ENCODE measurements at regions not wholly inside any gene's neighbourhood (a gene's known extent, or its start where the extent isn't known, plus 50 kb on each side); places are given as distances from the start of the nearest gene placed in this dataset. TPM values are rescaled to one million over a fixed set of nuclear protein-coding genes. Genes with fewer than 3 reads are reported as not detected.

Small RNAs in the stretch of these regions (small RNA-seq; reads per million reads assigned to genes)
- gene AC140725.2 (ENCODE audit: insufficient read length, low read depth) (not detected), gene MIR6859-3 (ENCODE audit: insufficient read length, low read depth) (not detected)

Data from AG04450 (cell line).